ENCODE measurements at regions not wholly inside any gene's neighbourhood (a gene's known extent, or its start where the extent isn't known, plus 50 kb on each side); places are given as distances from the start of the nearest gene placed in this dataset.
A peak's percentile ranks its signal among the peaks of the same experiment; 100 is the strongest.

GRCh38 chr20:23160536-23161243 lies 74.6 kb upstream of the CD93 start:
- DNase-seq (ENCODE audit: low spot score in 2 of 2) = peak in 1 of 2 donors; percentile 80
- WGBS, 2 donors = 70 to 75% methylated on average over 6 of the region's 6 CpGs
- intact Hi-C loops (cut with DNase I; ENCODE audit: low total_unique reads) = no loop called here
- no peak overlapping the region for H3K4me3 ChIP-seq (ENCODE audit: low read depth, poor library complexity, severe bottlenecking)
- no peak for TF ChIP-seq POLR2A (IDR thresholded peaks at IDR 0.05)
- TF ChIP-seq, protein P1, sequence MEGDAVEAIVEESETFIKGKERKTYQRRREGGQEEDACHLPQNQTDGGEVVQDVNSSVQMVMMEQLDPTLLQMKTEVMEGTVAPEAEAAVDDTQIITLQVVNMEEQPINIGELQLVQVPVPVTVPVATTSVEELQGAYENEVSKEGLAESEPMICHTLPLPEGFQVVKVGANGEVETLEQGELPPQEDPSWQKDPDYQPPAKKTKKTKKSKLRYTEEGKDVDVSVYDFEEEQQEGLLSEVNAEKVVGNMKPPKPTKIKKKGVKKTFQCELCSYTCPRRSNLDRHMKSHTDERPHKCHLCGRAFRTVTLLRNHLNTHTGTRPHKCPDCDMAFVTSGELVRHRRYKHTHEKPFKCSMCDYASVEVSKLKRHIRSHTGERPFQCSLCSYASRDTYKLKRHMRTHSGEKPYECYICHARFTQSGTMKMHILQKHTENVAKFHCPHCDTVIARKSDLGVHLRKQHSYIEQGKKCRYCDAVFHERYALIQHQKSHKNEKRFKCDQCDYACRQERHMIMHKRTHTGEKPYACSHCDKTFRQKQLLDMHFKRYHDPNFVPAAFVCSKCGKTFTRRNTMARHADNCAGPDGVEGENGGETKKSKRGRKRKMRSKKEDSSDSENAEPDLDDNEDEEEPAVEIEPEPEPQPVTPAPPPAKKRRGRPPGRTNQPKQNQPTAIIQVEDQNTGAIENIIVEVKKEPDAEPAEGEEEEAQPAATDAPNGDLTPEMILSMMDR (IDR thresholded peaks at IDR 0.05) = no peak

- 50 to 52% methylated on average over 4 of the region's 4 CpGs for WGBS, 2 donors
- TF ChIP-seq, protein P1 (IDR thresholded peaks at IDR 0.05) = no peak
- no peak for TF ChIP-seq POLR2A (IDR thresholded peaks at IDR 0.05)
- intact Hi-C loops (cut with DNase I; ENCODE audit: low total_unique reads) = loop anchor here (10.0 kb wide), 1 partner anchor 105 kb away; no protein-coding TSS in a partner anchor
- H3K4me3 ChIP-seq (ENCODE audit: low read depth, poor library complexity, severe bottlenecking) = no peak overlapping the region
- no peak for DNase-seq (ENCODE audit: low spot score in 2 of 2)
Observed at GRCh38 chr20:23159947-23160318, 73.8 kb upstream of the CD93 start.

- TF ChIP-seq, protein P1 (IDR thresholded peaks at IDR 0.05) = no peak
- no peak for TF ChIP-seq POLR2A (IDR thresholded peaks at IDR 0.05)
- intact Hi-C loops (cut with DNase I; ENCODE audit: low total_unique reads) = loop anchor here (10.0 kb wide), 1 partner anchor 105 kb away; no protein-coding TSS in a partner anchor
- H3K4me3 ChIP-seq (ENCODE audit: low read depth, poor library complexity, severe bottlenecking) = no peak overlapping the region
- 58 to 63% methylated on average over 3 of the region's 3 CpGs for WGBS, 2 donors
- DNase-seq (ENCODE audit: low spot score in 2 of 2) = peak in 1 of 2 donors; percentile 87
Observed at GRCh38 chr20:23159256-23159946, 73.3 kb upstream of the CD93 start.

GRCh38 chr20:23157734-23158133 lies 71.6 kb upstream of the CD93 start:
- no peak for TF ChIP-seq POLR2A (IDR thresholded peaks at IDR 0.05)
- TF ChIP-seq, protein P1 (IDR thresholded peaks at IDR 0.05) = no peak
- DNase-seq (ENCODE audit: low spot score in 2 of 2) = no peak
- intact Hi-C loops (cut with DNase I; ENCODE audit: low total_unique reads) = loop anchor here (10.0 kb wide), 1 partner anchor 103 kb away; no protein-coding TSS in a partner anchor
- no peak overlapping the region for H3K4me3 ChIP-seq (ENCODE audit: low read depth, poor library complexity, severe bottlenecking)
- 83 to 84% methylated on average over 15 of the region's 15 CpGs for WGBS, 2 donors

GRCh38 chr20:23156842-23157423 lies 70.8 kb upstream of the CD93 start:
- intact Hi-C loops (cut with DNase I; ENCODE audit: low total_unique reads) = loop anchor here (10.0 kb wide), 1 partner anchor 102 kb away; no protein-coding TSS in a partner anchor
- no peak for DNase-seq (ENCODE audit: low spot score in 2 of 2)
- 61 to 74% methylated on average over 5 of the region's 5 CpGs for WGBS, 2 donors
- TF ChIP-seq, protein P1 (IDR thresholded peaks at IDR 0.05) = no peak
- no peak for TF ChIP-seq POLR2A (IDR thresholded peaks at IDR 0.05)
- H3K4me3 ChIP-seq (ENCODE audit: low read depth, poor library complexity, severe bottlenecking) = no peak overlapping the region
